NCI-H510A treated with DMSO at 0.1 percent for 48 hours (cell line): ENCODE measurements at regions not wholly inside any gene's neighbourhood (a gene's known extent, or its start where the extent isn't known, plus 50 kb on each side); places are given as distances from the start of the nearest gene placed in this dataset.

Source experiments
- DNase-seq: peaks from one replicate; lab custom pipeline; 2025; lab: John Stamatoyannopoulos, UW

DNA sequence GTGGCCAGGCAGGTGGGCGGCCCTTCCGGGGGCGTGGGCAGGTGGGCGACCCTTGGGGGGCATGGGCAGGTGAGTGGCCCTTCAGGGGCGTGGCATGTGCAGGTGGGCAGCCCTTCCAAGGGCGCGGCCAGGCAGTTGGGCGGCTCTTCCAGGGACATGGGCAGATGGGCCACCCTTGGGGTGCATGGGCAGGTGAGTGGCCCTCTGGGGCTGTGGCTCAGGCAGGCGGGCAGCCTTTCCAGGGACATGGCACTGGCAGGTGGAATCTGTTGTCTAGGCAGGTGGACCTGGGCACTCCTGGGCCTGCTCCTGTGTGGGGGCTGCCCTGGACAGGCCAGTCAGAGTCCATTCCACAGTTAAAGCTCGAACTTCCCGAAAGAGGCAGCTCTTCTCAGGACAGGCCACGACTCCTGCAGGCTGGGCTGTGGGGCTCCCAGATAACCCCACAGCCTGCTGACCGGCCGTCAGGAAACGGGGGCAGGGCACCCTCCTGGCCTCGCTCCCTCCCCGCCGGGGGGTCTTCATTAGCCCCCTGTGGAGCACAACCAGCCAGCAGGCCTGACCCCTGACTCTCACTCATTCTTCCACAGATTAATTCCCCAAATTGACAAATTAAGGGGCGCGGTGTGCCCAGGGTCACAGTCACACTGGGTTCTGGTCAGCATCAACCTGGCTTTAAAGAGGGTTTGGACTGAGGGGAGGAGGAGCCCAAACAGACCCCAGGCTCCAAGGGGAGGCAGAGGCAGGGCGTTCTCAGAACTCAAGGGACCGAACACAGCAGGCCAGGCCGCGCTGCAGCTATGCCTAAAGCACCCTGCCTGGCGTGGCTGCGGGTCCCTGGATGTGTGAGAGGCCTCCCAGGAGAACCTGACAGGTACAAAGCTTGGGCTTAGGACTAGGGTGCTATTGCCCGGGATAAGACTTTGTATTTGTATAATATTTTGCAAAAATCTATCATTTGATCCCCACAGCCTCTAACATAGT, 130.0 kb downstream of the DLL1 start:
- DNase-seq: no peak

DNA sequence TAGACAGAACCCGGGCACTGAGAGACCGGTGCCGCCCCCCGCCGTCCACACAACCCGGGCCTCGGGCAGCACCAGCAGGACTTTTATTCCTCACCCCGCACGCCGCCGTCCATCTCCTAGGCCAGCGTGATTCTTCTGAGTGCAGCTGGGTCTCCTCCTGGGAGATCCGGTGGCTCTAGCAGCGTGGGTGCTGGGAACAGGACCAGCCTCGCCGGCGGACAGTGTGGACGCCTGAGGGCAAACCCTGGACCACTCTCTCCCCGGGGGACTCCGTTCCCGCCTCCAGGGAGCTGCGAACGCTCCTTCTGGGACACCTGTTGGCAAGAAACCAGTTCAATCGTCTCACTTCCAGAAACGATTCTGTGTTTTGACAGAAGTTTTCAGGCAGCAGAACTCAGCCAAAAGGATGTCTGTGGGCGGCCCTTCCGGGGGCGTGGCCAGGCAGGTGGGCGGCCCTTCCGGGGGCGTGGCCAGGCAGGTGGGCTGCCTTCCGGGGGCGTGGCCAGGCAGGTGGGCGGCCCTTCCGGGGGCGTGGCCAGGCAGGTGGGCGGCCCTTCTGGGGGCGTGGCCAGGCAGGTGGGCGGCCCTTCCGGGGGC, 130.7 kb downstream of the DLL1 start:
- DNase-seq: no peak

DNA sequence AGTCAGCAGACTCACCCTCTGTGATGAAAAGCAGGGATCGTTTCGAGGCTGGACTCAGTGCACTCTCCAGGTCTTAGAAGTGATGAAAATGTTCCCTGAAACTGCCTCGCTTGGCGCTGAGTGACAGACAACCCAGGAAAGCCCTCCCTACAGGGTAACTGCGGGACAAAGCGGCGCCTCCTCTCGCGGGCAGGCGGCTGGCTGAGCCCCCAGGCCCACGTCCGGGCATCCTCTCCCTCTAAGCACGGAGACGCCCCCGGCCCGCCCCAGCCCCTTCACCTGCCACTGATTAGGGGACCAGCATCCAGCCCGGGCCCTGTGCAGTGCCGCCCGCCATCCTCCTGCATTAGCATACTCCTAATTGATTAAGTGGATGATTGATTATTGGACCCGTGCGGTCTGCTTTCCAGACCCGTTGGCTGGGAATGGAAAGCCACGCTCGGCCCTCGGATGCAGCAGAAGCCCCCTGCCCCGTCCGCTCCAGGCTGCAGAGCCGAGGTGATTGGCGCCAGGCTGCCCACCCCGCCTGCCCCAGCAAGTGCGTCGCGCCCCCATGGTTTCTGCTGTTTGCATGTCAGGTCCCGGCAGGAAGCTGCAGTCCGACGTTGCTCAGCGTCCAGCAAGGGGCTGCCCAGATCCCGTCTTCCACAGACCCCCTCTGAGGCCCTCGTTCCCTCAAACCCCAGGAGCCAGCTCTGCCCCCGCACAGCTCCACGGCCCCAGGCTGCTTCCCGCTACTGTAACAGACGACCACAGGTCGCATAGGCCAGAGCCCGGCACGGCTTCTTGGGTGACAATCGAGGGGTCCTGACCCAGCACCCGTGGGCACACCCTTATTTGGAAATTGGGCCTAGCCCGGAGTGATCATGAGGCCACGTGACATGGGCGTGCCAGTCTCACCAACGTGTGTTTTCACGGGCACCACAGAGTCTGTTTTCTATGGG, 131.6 kb downstream of the DLL1 start:
- no peak for DNase-seq

DNA sequence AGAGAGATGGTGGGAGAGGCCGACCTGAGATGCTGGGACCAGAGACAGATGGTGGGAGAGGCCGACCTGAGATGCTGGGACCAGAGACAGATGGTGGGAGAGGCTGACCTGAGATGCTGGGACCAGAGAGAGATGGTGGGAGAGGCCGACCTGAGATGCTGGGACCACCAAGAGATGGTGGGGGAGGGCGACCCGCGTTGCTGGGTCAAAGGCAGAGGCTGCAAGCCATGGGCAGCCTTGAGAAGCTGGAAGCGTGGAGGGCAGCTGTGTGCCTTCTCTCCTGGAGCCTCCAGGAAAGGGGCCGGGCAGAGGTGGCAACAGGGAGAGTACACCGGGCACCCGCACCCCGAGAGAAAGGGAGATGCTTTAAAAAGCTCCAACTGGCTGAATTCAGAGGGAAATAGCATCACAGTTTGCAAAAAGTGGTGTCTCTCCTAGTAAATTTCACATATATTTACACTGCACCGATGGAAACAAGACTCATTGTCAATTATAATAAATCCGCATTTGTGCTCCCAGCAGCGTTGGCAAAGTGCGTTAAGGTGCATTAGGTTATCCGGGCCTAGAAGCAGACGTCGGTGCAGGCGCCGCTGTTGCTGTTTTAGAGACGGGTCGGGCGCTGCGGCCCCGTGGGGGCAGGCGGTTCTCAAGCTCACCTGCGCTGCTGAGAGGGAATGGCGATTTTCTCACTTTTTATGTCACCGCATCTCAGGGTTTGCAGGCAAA, 132.4 kb downstream of the DLL1 start:
- no peak for DNase-seq

DNA sequence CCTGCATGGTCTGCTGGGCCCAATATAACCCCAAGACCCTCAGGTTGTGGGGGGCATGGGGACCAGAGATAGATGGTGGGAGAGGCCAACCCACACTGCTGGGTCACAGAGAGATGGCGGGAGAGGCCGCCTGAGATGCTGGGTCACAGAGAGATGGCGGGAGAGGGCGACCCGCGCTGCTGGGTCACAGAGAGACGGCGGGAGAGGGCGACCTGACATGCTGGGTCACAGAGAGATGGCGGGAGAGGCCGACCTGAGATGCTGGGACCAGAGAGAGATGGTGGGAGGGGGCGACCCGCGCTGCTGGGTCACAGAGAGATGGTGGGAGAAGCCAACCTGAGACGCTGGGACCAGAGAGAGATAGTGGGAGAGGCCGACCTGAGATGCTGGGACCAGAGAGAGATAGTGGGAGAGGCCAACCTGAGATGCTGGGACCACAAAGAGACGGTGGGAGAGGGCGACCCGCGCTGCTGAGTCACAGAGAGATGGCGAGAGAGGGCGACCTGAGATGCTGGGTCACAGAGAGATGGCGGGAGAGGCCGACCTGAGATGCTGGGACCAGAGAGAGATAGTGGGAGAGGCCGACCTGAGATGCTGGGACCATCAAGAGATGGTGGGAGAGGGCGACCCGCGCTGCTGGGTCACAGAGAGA, 133.2 kb downstream of the DLL1 start:
- no peak for DNase-seq

DNA sequence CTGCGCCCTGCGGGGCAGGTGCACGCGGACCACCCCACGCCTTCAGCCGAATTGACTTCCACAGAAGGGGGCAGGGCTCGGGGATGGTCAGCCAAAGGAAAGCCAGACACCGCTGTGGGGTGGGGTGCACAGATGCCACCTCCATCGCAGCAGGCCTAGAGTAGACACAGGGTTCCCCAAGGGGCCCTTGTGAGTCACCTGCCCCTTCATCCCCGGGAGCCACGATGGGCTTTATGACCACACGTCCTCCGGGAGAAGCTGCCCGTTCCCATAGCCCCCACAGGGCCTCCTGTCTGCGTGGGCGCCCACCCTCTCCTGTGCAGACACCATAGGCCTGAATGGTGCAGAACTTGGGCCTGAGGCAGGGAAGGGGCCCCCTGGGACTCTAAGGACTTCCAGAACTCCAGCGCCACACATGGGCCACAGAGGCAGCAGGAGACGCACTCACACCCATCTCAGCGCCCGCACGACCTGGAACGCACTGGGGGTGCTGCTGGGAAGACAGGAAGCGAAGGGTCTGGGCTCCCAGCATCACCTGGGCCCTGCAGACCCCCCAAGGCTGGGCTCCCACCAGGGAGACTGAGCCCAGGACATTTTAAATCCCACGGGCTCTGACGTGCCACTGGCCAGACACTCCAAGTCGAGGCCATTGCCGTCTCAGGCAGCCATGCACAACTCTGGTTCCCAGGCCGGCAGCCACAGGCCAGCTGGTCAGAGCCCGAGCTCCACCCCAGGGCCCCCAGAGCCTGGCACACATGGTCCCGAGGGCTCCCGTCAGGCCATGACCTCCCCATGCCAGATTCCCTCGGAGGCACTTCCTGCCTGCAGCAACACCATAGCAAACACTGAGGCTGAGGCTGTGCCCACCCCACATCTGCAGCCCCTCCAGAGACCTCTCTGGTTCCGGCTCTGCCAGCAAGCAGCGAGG, 134.2 kb downstream of the DLL1 start:
- no peak for DNase-seq

DNA sequence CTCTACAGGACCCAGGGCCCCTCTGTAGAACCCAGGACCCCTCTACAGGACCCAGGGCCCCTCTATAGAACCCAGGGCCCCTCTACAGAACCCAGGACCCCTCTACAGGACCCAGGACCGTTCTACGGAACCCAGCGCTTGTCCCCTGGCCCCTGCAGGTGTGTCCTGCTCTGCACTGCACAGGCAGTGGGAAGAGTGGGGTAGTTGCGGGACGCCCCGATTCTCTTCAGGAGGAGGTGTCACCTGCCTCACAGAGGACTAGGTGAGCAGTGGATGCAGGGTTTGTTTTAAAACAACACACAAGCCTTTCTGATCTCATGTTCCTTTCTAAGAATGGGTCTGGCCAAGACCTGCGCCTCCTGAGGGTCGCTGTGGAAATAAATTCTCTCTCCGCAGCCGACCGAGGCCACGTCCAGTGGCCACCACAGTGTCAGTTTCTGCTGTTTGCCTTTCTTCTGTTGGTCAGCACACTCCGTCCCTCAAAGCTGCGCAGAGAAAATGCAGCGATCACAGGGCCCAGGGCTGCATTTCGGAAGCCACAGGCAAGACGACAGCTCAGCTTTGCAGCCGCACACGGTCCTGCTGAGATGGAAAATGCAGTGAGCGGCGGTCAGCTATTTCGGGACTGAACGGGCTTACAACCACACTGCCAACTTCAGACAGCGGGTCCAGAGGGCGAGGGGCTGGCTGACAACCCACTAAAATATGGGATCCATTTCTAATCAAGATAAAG, 135.2 kb downstream of the DLL1 start:
- no peak for DNase-seq

DNA sequence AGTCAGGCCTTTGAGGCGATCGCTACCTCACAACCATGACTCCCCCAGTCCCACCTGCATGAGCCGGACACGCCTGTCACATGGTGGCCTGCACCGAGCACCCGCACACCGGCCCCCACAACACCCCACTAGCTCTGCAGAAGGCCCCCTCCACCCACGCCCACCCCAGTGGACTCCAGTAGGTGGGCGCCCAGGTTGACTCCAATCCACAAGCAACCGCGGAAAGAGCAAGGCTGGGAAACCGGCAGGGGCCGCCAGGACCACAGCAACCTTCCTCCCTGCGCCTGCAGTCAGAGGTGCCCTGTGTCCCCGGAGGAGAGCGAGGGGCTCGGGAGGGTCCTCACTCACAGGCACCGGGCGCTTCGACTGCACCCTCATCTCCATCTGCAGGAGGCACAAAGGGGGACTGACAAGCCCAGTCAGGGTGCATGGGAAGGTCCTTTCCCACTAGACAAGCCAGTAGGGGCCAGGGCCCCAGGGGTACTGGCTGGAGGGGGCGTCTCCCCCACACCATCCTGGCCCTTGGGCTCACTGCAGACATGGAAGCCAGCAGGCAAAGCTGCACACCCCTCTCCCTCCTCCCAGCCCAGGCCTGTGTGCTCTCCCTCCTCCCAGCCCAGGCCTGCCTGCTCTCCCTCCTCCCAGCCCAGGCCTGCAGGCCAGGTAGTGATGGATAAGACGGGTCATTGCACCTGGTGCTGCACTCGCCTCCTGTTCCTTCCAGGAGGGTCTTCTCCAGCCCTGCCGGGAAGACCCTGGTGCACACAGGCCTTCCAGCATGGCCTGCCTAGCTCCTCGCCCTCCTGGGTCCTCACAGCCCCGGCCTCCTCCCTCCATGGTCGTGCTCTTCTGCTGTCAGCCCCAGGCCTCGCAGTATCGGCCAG, 137.2 kb downstream of the DLL1 start:
- DNase-seq: no peak

DNA sequence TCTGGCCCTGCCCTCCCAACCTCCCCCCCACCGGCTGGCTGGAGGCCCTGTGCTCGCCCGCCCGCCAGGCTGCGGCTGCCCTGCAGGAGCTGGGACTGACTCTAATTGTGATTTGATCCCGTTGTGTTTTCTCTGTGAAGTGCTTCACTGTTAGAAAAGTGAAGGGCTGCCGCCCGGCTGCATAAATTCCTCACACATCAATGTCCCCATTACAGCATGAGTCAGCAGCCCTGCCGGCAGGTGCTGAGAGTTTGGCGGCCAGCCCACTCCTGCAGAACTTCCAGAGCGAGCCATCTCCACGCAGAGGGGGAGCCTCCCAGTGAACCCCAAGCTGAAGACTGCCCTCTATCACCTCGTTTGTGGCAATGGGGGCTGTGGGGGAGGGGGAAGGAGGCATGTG, 137.9 kb downstream of the DLL1 start:
- peak; percentile 77 for DNase-seq

DNA sequence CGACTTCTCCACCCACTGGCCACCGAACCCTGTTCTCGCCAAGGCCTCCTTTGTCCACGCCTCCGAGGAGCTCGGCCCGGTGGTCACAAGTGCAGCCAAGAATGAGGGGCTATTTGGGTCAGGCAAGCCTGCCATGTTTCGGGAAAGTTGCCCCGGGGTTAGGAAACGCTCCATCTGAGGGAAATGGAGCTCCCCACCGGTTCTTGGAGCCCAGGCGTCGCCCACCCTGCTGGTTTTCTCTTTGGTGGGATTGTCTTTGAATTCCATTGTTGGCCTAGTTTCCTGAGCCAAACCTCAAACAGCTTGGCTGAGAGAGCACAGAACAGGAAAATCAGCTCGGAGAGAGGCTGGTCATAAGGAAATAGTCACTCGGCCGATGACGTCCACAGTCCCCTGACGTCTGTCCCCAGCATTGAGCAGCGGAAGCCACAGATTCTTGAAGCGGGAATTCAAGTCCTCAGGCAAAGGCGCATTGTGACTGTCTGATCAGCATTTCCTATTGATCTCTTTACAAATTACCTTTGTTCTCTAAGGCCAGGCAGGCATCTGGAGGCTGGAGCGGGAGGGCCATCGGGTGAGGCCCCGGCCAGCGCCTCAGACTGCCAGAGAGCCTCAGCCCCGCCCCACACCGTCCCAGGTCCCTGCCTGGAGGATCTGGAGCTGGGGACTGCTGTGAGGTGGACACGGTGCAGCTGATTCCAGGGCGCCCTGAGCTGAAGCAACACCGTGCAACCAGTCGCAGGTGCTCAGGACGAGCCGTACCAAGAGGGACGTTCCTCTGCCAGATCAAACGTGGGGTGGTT, 138.6 kb downstream of the DLL1 start:
- DNase-seq: peak; percentile 67

DNA sequence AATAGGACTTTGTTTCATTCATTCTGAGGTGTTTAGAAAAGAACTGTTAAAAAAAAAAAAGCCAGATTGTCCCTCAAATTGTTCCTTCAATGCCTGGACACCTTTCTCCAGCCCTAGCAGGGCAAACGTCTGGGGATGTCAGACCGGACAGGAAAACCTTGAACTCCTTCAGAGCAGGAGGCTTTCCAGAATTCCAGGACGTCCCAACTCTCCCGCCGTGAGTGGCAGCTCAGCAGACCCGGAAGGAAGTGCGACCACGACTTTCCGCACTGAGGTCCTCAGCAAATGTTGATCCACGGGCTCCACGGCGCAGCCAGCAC, 139.1 kb downstream of the DLL1 start:
- no peak for DNase-seq

DNA sequence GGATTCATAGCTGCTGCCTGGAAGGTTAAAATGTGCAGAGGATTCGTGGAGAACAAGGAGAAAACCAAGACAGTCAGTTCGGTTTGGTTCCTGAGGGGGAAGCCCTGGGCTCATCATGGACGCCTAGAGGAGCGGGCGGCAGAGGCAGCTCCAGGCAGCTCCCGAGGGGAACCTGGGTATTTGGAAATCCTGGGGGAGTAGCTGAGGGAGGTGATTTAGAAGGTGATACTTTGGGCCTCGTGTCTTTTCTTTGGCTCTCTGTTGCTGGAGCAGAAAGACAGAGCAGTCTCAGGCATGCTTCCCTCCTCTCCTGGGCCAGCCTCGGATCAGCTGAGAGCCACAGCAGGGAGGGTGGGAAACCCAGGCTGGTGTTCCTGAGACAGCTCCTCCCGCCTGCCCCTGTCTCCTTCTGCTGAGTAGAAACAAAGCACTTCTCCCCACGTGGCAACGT, 139.5 kb downstream of the DLL1 start:
- peak; percentile 14 for DNase-seq

DNA sequence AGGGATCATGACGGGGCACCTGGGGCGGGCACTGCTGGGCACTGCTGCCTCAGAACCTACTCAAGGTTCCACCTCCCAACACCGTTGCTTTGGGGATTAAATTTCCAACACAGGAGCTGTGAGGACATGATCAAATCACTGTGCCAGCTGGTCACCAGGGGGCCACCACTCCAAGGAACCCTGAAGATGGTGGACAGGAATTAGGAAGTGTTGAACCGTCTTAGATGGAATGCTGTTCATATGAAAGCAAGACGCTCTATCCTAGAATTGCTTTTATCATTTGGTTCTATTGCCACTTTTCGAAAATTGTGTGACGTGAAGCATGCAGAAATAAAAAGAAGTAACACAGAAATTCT, 140.3 kb downstream of the DLL1 start:
- DNase-seq: no peak

DNA sequence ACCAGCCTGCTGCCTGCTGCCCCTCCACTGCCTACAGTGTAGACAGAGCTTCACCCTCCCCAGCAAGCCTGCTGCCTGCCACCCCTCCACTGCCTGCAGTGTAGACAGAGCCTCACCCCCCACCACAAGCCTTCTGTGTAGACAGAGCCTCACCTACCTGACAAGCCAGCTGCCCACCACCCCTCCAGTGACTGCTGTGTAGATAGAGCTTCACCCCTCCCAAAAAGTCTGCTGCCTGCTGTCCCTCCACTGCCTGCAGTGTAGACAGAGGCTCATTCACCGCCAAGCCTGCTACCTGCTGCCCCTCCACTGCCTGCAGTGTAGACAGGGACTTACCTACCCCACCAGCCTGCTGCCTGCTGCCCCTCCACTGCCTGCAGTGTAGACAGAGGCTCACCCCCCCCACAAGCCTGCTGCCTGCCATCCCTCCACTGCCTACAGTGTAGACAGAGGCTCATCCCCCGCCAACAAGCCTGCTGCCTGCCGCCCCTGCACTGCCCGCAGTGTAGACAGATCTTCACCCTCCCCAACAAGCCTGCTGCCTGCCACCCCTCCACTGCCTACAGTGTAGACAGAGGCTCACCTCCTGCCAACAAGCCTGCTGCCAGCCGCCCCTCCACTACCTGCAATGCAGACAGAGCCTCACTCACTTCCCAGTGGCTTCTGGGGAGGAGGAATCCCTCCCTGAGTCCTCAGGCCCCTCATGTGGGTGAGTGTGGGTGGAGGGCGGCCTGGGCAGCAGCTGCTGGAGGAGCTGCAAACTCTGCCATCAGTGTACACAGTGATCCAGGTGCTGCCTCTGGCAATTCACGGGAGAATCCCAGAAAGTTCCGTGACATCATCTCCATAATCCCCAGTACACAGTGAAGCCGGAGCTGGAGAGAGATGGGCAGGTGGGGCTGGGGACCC, 140.9 kb downstream of the DLL1 start:
- peak; percentile 64 for DNase-seq

DNA sequence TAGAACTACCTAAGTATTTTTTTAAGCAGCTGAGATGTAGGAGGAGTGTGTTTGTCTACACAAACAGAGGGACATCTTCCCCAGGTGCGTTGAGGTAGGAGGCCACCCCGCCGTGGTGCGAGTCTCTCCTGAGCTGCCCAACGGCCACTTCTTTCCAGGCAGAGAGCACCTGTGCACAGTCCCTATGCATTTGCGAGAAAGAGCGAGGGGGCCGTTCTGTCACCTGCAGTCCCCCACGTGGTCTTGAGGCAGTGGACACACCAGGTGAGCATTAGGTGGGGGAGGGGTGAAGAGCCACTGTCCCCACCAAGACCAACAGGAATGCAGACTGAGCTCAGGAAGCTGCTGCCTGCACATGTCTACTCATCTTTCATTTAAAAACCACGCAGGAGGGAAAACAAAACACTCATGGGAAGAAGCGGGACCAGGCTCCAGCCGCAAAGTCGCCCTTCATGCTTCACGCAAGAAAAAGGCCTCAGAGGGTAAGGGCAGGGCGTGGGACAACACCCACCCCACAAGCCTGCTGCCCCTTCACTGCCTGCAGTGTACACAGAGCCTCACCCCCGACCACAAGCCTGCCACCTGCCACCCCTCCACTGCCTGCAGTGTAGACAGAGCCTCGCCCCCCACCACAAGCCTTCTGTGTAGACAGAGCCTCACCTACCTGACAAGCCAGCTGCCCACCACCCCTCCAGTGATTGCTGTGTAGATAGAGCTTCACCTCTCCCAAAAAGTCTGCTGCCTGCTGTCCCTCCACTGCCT, 142.0 kb downstream of the DLL1 start:
- peak; percentile 29 for DNase-seq
